ENCODE measurements at regions not wholly inside any gene's neighbourhood (a gene's known extent, or its start where the extent isn't known, plus 50 kb on each side); places are given as distances from the start of the nearest gene placed in this dataset.
A peak's percentile ranks its signal among the peaks of the same experiment; 100 is the strongest.
"Not testable (repeated sequence)": the region's sequence is repeated elsewhere in the genome, so short reads cannot be mapped to it uniquely, and the experiment has no call there.

- H3K27me3 ChIP-seq: no peaks in the 10 kb centered on the region
- no peak for TF ChIP-seq CTCF (IDR thresholded peaks at IDR 0.05)
- intact Hi-C loops (cut with DNase I): no loop called here
- no peak for DNase-seq (ENCODE audit: low spot score in 2 of 2)
- H3K9me3 ChIP-seq: no peaks in the 10 kb centered on the region
- H3K27ac ChIP-seq: no peak overlapping the region
- peaks cover 0 to 4% of the 10 kb centered on the region in 2 donors for H3K4me1 ChIP-seq
- no peak overlapping the region for H3K4me3 ChIP-seq
- no peaks in the 10 kb centered on the region for H3K36me3 ChIP-seq
Measured at GRCh38 chr3:153980252-153980590, 141.0 kb upstream of the ARHGEF26 start.

GRCh38 chr3:153997364-153997763 lies 123.8 kb upstream of the ARHGEF26 start:
- intact Hi-C loops (cut with DNase I): loop anchor here (2.0 kb wide), 1 partner anchor 255 kb away; no protein-coding TSS in a partner anchor
- H3K27me3 ChIP-seq; H3K4me1 ChIP-seq; H3K9me3 ChIP-seq; H3K4me3 ChIP-seq; DNase-seq (ENCODE audit: low spot score in 2 of 2); H3K36me3 ChIP-seq; H3K27ac ChIP-seq: not testable (repeated sequence)
- TF ChIP-seq CTCF (IDR thresholded peaks at IDR 0.05): peak in 2 of 3 experiments; percentile 20 to 42

GRCh38 chr3:154003649-154004048 lies 117.5 kb upstream of the ARHGEF26 start:
- Histone ChIP-seq H3K4me3 (no peak overlapping the region), H3K36me3 (no peaks in the 10 kb centered on the region), H3K4me1 (no peaks in the 10 kb centered on the region), H3K9me3 (no peaks in the 10 kb centered on the region), H3K27ac (no peak overlapping the region), H3K27me3 (no peaks in the 10 kb centered on the region)
- intact Hi-C loops (cut with DNase I): no loop called here
- no peak for DNase-seq (ENCODE audit: low spot score in 2 of 2)
- no peak for TF ChIP-seq CTCF (IDR thresholded peaks at IDR 0.05)

GRCh38 chr3:154011036-154011435 lies 110.2 kb upstream of the ARHGEF26 start:
- H3K36me3 ChIP-seq: no peaks in the 10 kb centered on the region
- no peaks in the 10 kb centered on the region for H3K4me1 ChIP-seq
- TF ChIP-seq CTCF (IDR thresholded peaks at IDR 0.05): no peak
- H3K9me3 ChIP-seq: no peaks in the 10 kb centered on the region
- intact Hi-C loops (cut with DNase I): no loop called here
- DNase-seq (ENCODE audit: low spot score in 2 of 2): no peak
- H3K27me3 ChIP-seq: no peaks in the 10 kb centered on the region
- no peak overlapping the region for H3K4me3 ChIP-seq
- no peak overlapping the region for H3K27ac ChIP-seq

GRCh38 chr3:154013736-154014135 lies 107.5 kb upstream of the ARHGEF26 start:
- H3K27ac ChIP-seq: no peak overlapping the region
- no peak overlapping the region for H3K4me3 ChIP-seq
- no peak for TF ChIP-seq CTCF (IDR thresholded peaks at IDR 0.05)
- DNase-seq (ENCODE audit: low spot score in 2 of 2): no peak
- no peaks in the 10 kb centered on the region for H3K36me3 ChIP-seq
- no peaks in the 10 kb centered on the region for H3K4me1 ChIP-seq
- intact Hi-C loops (cut with DNase I): no loop called here
- no peaks in the 10 kb centered on the region for H3K9me3 ChIP-seq
- no peaks in the 10 kb centered on the region for H3K27me3 ChIP-seq

GRCh38 chr3:154015307-154015706 lies 105.9 kb upstream of the ARHGEF26 start:
- no peak for DNase-seq (ENCODE audit: low spot score in 2 of 2)
- Histone ChIP-seq H3K36me3 (no peaks in the 10 kb centered on the region), H3K4me3 (no peak overlapping the region), H3K27me3 (no peaks in the 10 kb centered on the region), H3K4me1 (no peaks in the 10 kb centered on the region), H3K9me3 (no peaks in the 10 kb centered on the region), H3K27ac (no peak overlapping the region)
- no peak for TF ChIP-seq CTCF (IDR thresholded peaks at IDR 0.05)
- intact Hi-C loops (cut with DNase I): no loop called here
